ENCODE measurements at regions not wholly inside any gene's neighbourhood (a gene's known extent, or its start where the extent isn't known, plus 50 kb on each side); places are given as distances from the start of the nearest gene placed in this dataset.
"Not testable (repeated sequence)": the region's sequence is repeated elsewhere in the genome, so short reads cannot be mapped to it uniquely, and the experiment has no call there.

- no peak overlapping the region for H3K27ac Mint-ChIP-seq (ENCODE audit: unreplicated experiment)
- DNase-seq: no peak
- no TSS peak for BruUV-seq (replicated peaks)
- CTCF ChIA-PET: no interaction called here
- TF ChIP-seq CTCF (IDR thresholded peaks at IDR 0.05; ENCODE audit: unreplicated experiment): no peak
- H3K4me1 Mint-ChIP-seq (ENCODE audit: low read depth, unreplicated experiment): no peaks in the 10 kb centered on the region
- H3K36me3 Mint-ChIP-seq (ENCODE audit: insufficient read depth, unreplicated experiment): no peaks in the 10 kb centered on the region
- H3K9me3 Mint-ChIP-seq (ENCODE audit: low read depth, unreplicated experiment): peaks cover 5% of the 10 kb centered on the region
- no peaks in the 10 kb centered on the region for H3K27me3 Mint-ChIP-seq (ENCODE audit: unreplicated experiment)
- no peak overlapping the region for H3K4me3 Mint-ChIP-seq (ENCODE audit: low read depth, unreplicated experiment)
- intact Hi-C loops (cut with micrococcal nuclease; ENCODE audit: unreplicated experiment): no loop called here
Measured at GRCh38 chr2:17460371-17461086, 57.7 kb downstream of the RAD51AP2 start.

- Mint-ChIP-seq H3K9me3 (ENCODE audit: low read depth, unreplicated experiment) (peaks cover 3% of the 10 kb centered on the region), H3K4me1 (ENCODE audit: low read depth, unreplicated experiment) (no peaks in the 10 kb centered on the region), H3K36me3 (ENCODE audit: insufficient read depth, unreplicated experiment) (no peaks in the 10 kb centered on the region), H3K27ac (ENCODE audit: unreplicated experiment) (no peak overlapping the region), H3K4me3 (ENCODE audit: low read depth, unreplicated experiment) (no peak overlapping the region), H3K27me3 (ENCODE audit: unreplicated experiment) (no peaks in the 10 kb centered on the region)
- DNase-seq: no peak
- no TSS peak for BruUV-seq (replicated peaks)
- no peak for TF ChIP-seq CTCF (IDR thresholded peaks at IDR 0.05; ENCODE audit: unreplicated experiment)
- intact Hi-C loops (cut with micrococcal nuclease; ENCODE audit: unreplicated experiment): no loop called here
- CTCF ChIA-PET: no interaction called here
Measured at GRCh38 chr2:17455343-17455742, 62.9 kb downstream of the RAD51AP2 start.

DNA sequence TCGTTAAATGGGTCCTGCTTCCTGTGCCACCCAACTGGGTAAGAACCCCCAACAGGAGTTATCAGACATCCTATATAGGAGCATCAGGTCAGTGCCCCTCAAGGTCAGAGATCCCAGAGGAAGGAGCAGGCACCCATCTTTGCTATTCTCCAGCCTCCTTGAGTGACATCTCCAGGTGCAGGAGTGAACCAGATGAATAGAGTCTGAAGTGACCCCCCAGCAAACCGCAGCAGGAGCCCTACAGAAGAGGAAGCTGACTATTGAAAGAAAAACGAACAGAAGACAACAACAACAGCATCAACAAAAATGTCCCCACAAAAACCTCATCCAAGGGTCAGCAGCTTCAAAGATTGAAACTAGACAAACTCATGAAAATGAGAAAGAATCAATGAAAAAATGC, 72.0 kb downstream of the RAD51AP2 start:
- H3K9me3 Mint-ChIP-seq (ENCODE audit: low read depth, unreplicated experiment); H3K27ac Mint-ChIP-seq (ENCODE audit: unreplicated experiment); CTCF ChIA-PET; BruUV-seq (replicated peaks); H3K4me3 Mint-ChIP-seq (ENCODE audit: low read depth, unreplicated experiment); H3K36me3 Mint-ChIP-seq (ENCODE audit: insufficient read depth, unreplicated experiment); H3K27me3 Mint-ChIP-seq (ENCODE audit: unreplicated experiment); DNase-seq; intact Hi-C loops (cut with micrococcal nuclease; ENCODE audit: unreplicated experiment); H3K4me1 Mint-ChIP-seq (ENCODE audit: low read depth, unreplicated experiment): not testable (repeated sequence)

DNA sequence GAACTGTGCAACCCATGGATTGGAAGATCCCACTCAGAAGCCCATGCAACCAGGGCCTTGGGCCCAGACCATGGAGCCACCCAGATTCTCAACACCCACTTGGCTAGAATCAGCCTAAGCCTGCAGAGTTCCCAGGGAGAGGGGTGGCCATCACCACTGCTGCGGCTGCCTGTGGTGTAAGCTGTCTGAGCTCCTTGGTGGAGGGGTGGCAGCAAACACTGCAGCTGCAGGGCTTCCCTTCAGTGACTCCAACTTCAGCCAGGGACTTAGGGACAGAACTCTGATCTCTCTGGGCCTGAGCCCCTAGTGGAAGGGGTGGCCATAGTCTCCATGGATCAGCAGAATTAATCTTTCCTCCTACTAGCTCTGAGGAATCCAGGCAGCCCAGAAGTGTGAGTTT, 72.5 kb downstream of the RAD51AP2 start:
- no TSS peak for BruUV-seq (replicated peaks)
- no peaks in the 10 kb centered on the region for H3K36me3 Mint-ChIP-seq (ENCODE audit: insufficient read depth, unreplicated experiment)
- H3K27me3 Mint-ChIP-seq (ENCODE audit: unreplicated experiment): no peaks in the 10 kb centered on the region
- no peak for DNase-seq
- no peak overlapping the region for H3K4me3 Mint-ChIP-seq (ENCODE audit: low read depth, unreplicated experiment)
- no peak overlapping the region for H3K27ac Mint-ChIP-seq (ENCODE audit: unreplicated experiment)
- intact Hi-C loops (cut with micrococcal nuclease; ENCODE audit: unreplicated experiment): no loop called here
- CTCF ChIA-PET: no interaction called here
- TF ChIP-seq CTCF (IDR thresholded peaks at IDR 0.05; ENCODE audit: unreplicated experiment): no peak
- peaks cover 8% of the 10 kb centered on the region for H3K9me3 Mint-ChIP-seq (ENCODE audit: low read depth, unreplicated experiment)
- no peaks in the 10 kb centered on the region for H3K4me1 Mint-ChIP-seq (ENCODE audit: low read depth, unreplicated experiment)

DNA sequence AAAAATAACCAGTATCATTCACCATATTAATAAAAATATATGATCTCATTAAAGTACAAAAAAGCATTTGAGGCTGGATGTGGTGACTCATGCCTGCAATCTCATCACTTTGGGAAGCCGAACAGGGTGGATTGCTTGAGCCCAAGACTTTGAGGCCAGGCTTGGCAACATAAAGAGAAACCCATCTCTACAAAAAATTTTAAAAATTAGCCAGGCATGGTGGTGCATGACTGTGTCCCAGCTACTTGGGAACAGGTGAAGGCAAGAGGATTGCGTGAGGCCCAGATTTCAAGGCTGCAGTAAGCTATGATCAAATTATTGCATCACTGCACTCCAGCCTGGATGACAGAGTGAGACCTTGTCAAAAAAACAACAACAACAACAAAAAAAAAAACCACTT, 75.9 kb downstream of the RAD51AP2 start:
- Mint-ChIP-seq H3K9me3 (ENCODE audit: low read depth, unreplicated experiment) (peaks cover 4% of the 10 kb centered on the region), H3K36me3 (ENCODE audit: insufficient read depth, unreplicated experiment) (no peaks in the 10 kb centered on the region), H3K27me3 (ENCODE audit: unreplicated experiment) (no peaks in the 10 kb centered on the region), H3K27ac (ENCODE audit: unreplicated experiment) (no peak overlapping the region), H3K4me1 (ENCODE audit: low read depth, unreplicated experiment) (no peaks in the 10 kb centered on the region), H3K4me3 (ENCODE audit: low read depth, unreplicated experiment) (no peak overlapping the region)
- no peak for DNase-seq
- intact Hi-C loops (cut with micrococcal nuclease; ENCODE audit: unreplicated experiment): no loop called here
- BruUV-seq (replicated peaks): no TSS peak
- TF ChIP-seq CTCF (IDR thresholded peaks at IDR 0.05; ENCODE audit: unreplicated experiment): no peak
- CTCF ChIA-PET: no interaction called here
